ENCODE measurements at regions not wholly inside any gene's neighbourhood (a gene's known extent, or its start where the extent isn't known, plus 50 kb on each side); places are given as distances from the start of the nearest gene placed in this dataset.

GRCh38 chr1:38452246-38452645 lies 405.7 kb upstream of the POU3F1 start:
- no peaks in the 10 kb centered on the region for H3K9me2 ChIP-seq (ENCODE audit: insufficient read depth)
- H3K36me3 ChIP-seq (ENCODE audit: low read depth): no peaks in the 10 kb centered on the region
- no peaks in the 10 kb centered on the region for H3K9me3 ChIP-seq (ENCODE audit: insufficient read depth, low read depth)
- no peaks in the 10 kb centered on the region for H3K79me2 ChIP-seq (ENCODE audit: low read depth)
- no peak for DNase-seq
- BruUV-seq (replicated peaks): no TSS peak
- H3K27ac ChIP-seq: no peak overlapping the region
- H2AFZ ChIP-seq: no peak overlapping the region
- H3K27me3 ChIP-seq (ENCODE audit: insufficient read depth, low read depth): peaks cover 93% of the 10 kb centered on the region
- H4K20me1 ChIP-seq (ENCODE audit: insufficient read depth): no peaks in the 10 kb centered on the region
- intact Hi-C loops (cut with micrococcal nuclease; ENCODE audit: unreplicated experiment): no loop called here
- POLR2A ChIA-PET (ENCODE audit: unreplicated experiment): interaction anchor here (0.6 kb wide), 1 partner anchor 1011 kb away, joined by 10 read pairs; no protein-coding TSS in a partner anchor
- H3K4me3 ChIP-seq: no peak overlapping the region
- TF ChIP-seq CTCF (conservative IDR thresholded peaks at IDR 0.05): no peak
- no peak for TF ChIP-seq EZH2 (IDR thresholded peaks at IDR 0.05; ENCODE audit: low read depth)
- CTCF ChIA-PET: no interaction called here
- no peaks in the 10 kb centered on the region for H3K4me1 ChIP-seq (replicated peaks; ENCODE audit: insufficient read depth)
- no peaks in the 10 kb centered on the region for H3F3A ChIP-seq (ENCODE audit: insufficient read depth, low read depth)
- H3K4me2 ChIP-seq: no peak overlapping the region

- Histone ChIP-seq H3K27ac (no peak overlapping the region), H2AFZ (no peak overlapping the region), H3K4me3 (no peak overlapping the region), H3K27me3 (ENCODE audit: insufficient read depth, low read depth) (peaks cover 94% of the 10 kb centered on the region), H3K9me3 (ENCODE audit: insufficient read depth, low read depth) (no peaks in the 10 kb centered on the region), H3K4me2 (no peak overlapping the region), H3K79me2 (ENCODE audit: low read depth) (no peaks in the 10 kb centered on the region), H3K9me2 (ENCODE audit: insufficient read depth) (no peaks in the 10 kb centered on the region), H3K4me1 (replicated peaks; ENCODE audit: insufficient read depth) (no peaks in the 10 kb centered on the region), H4K20me1 (ENCODE audit: insufficient read depth) (no peaks in the 10 kb centered on the region), H3K36me3 (ENCODE audit: low read depth) (no peaks in the 10 kb centered on the region), H3F3A (ENCODE audit: insufficient read depth, low read depth) (no peaks in the 10 kb centered on the region)
- BruUV-seq (replicated peaks): no TSS peak
- TF ChIP-seq CTCF (conservative IDR thresholded peaks at IDR 0.05) (no peak), EZH2 (IDR thresholded peaks at IDR 0.05; ENCODE audit: low read depth) (no peak)
- DNase-seq: no peak
- intact Hi-C loops (cut with micrococcal nuclease; ENCODE audit: unreplicated experiment): no loop called here
- ChIA-PET POLR2A (ENCODE audit: unreplicated experiment) (no interaction called here), CTCF (no interaction called here)
These were observed 405.0 kb upstream of the POU3F1 start for GRCh38 chr1:38451541-38451993.

DNA sequence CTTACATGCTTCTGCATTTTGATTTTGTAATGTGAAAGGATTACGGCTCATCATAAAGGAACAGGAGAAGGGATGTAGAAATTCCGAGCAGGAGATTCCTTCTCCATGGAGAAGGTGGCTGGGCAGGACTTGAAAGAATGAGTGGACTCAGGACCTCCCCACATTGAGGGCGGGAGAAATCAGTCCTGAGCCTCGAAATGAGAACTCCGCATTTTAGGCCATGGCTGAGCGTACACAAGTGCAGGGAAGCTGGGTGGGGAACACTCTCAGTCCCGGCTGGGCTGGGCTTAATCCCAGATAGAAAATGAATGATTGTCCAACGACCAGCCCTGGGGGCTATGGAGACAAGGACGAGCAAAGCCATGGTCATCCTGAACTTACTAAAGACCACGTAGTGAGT lies 402.3 kb upstream of the POU3F1 start:
- Histone ChIP-seq H3K27ac (no peak overlapping the region), H3K4me1 (replicated peaks; ENCODE audit: insufficient read depth) (no peaks in the 10 kb centered on the region), H3K9me3 (ENCODE audit: insufficient read depth, low read depth) (no peaks in the 10 kb centered on the region), H3K27me3 (ENCODE audit: insufficient read depth, low read depth) (peaks cover 95% of the 10 kb centered on the region), H3K9me2 (ENCODE audit: insufficient read depth) (no peaks in the 10 kb centered on the region), H3K4me3 (no peak overlapping the region), H3K4me2 (no peak overlapping the region), H2AFZ (no peak overlapping the region), H3K79me2 (ENCODE audit: low read depth) (no peaks in the 10 kb centered on the region), H4K20me1 (ENCODE audit: insufficient read depth) (no peaks in the 10 kb centered on the region), H3K36me3 (ENCODE audit: low read depth) (no peaks in the 10 kb centered on the region), H3F3A (ENCODE audit: insufficient read depth, low read depth) (no peaks in the 10 kb centered on the region)
- no TSS peak for BruUV-seq (replicated peaks)
- intact Hi-C loops (cut with micrococcal nuclease; ENCODE audit: unreplicated experiment): no loop called here
- DNase-seq: no peak
- ChIA-PET POLR2A (ENCODE audit: unreplicated experiment) (no interaction called here), CTCF (no interaction called here)
- no peak for TF ChIP-seq EZH2 (IDR thresholded peaks at IDR 0.05; ENCODE audit: low read depth)
- no peak for TF ChIP-seq CTCF (conservative IDR thresholded peaks at IDR 0.05)

Data from PC-9 (cell line).